Stimulated activated CD4-positive, alpha-beta T cell treated with anti-CD3 and anti-CD28 coated beads, Interleukin-4, amount 100 ng/mL, for 48 hours (primary cell): ENCODE measurements at regions not wholly inside any gene's neighbourhood (a gene's known extent, or its start where the extent isn't known, plus 50 kb on each side); places are given as distances from the start of the nearest gene placed in this dataset.

Experiments
- DNase-seq, 2 donors: peaks; one replicate each; pipeline ENCODE4 v3.0.0-alpha.2; 2020; ENCODE audit warnings: low read depth in 2 of 2

DNA sequence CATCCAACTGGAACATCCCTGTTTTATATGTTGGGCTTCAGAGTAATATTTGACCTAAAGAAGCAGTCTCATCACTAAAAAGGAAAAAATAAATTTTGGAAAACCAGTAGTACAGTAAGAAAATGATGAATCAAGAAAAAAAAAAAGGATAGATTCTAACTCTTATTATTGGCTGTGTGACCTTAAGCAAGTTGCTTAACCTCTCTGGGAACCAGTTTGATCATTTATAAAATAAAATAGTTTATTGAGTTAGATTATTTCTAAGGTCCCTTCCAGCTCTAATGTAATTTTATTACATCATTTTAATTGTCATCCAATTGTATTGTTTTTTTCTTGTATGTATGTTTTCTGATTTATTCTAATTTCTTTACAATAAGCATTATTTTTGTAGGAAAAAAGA, 127.0 kb downstream of the PRELID2 start:
- no peak for DNase-seq

DNA sequence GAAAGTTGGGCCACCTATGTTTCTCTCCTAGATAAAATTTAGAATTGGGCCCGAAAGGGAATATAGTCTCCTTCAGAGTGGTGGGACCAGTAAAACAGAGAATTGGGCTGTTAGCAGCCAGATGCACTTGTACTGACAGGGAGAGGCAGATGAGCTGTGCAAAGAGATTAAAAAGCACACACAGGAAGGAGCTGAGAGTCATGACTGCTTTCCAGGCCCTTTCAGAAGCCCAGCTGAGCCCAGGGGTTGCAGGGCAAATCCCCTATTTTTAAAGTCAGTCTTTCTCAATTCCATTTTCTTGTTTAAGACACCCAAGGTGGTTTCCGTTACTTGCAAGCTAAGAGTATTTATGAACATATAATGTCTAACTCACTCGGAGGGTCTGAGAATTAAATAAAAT, 130.4 kb downstream of the PRELID2 start:
- no peak for DNase-seq

DNA sequence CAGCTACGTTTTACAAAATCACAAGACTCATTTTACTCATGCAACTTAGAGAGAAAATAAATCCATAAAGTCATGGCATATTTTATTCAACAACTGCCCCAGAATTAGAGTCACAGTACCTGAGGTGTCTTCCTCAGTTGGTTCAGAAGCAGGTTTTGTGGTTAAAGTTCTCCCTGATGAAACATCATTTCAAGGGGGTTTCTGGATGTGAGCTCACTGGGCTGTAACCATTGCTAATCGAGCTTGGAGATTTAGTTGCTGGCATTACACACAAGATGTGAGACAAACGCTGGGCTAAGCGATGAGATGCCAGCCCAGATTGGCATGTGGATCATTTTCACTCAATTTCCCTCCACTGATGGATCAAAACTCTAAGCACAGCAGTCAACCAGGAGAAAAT, 131.3 kb downstream of the PRELID2 start:
- no peak for DNase-seq

DNA sequence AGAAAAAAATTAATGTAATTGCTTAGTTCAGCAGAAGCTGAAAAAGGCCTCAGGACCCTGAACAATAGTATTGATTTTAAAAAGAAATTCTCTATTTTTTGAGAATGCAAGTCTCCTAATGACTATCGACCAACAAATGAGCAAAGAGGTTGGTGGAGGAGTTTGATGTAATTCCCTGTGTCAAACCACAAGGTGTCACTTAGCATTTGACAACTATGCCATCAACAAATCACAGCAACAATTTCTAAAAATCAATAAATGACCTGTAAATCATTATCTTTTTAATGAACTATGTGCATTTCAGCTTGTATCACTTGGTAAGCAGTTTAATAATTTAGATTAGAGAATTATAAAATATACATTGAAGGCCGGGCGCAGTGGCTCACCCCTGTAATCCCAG, 133.7 kb downstream of the PRELID2 start:
- no peak for DNase-seq

DNA sequence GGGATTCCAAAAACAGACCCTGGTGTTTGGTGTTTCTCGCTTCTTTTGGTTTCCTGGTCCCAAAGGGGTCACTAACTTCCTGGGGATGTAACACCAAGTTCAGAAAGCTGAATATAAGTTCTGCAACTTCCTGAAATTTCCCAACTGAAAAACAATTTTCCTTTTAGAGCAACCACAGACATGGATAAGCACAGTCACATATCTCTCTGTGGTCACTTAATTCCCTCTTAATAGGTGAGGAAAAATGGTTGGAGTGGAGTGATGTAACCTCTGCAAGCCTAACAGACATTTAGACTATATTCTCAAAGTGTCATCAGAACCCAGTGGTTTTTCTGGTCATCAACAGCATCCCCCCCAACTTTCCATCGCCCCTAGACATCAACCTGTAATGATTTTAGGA, 135.3 kb downstream of the PRELID2 start:
- DNase-seq, result no peak

DNA sequence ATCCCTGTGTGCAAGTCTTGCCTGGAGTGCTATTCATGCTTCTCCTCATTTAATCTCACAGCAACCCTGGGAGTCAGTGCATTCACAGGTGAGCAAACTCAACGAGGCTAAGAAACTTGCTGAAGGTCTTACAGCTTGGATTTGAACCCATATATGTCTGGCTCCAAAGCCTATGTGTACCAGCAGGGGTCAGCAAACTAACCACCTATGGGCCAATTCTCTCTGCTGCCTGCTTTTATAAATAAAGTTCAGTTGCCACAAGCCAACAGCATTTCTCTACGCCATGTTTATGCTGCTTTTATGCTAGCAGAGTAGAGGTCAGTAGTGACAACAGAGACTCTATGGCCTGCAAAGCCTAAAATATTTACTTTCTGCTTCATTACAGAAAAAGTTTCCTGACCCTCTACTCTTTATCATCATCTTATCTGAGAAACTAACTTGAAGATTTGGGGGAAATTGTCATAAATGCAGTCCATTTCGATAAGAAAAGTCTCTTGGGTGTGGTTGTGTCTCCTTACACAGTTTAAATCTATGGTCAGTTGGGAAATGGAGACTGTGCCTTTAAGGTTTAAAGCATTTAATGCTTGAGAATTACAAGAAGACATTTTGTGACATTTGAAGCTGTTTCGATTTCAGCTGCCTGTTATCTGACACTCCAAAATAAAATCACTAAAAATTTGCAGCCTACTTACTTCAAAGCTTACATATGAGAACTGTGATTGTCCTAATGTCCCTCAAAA, 137.7 kb downstream of the PRELID2 start:
- no peak for DNase-seq

DNA sequence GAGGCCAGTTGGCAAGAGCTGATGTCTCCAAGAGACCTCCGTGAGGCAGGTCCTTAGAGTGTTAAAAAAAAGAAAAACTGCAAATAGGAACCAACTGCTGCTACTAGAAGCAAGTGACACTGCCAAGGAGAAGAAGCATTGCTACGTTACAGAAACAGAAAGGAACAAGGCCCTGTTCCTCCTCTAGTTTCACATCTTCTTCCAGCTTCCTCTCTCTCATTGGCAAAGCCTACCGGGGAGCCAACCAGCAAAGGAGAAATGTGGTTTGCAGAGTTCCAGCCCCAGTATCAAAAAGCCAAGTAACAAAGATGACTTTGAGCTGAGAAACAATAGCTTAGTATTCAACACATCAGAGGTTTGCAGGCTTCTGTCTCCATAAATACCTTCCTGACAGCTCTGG, 145.9 kb downstream of the PRELID2 start:
- DNase-seq, result no peak

DNA sequence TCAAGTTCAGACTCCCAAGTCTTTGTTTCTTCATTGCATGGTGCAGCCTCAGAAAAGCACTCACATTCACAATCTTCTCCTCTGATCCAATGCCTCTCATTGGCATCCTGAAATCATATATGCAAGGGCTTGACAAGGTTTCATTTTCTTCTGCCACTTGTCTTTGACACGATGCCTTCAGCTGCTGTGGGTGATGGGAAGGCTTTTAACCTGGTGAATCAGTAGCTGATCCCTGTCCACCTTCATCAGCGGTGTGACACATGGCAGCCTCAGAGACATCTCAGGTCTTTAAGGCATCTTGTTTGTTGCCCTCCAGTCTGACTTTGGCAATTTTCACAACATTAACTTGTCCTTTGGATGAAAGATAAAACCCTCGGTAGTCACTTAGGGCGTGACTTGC, 147.2 kb downstream of the PRELID2 start:
- no peak for DNase-seq

DNA sequence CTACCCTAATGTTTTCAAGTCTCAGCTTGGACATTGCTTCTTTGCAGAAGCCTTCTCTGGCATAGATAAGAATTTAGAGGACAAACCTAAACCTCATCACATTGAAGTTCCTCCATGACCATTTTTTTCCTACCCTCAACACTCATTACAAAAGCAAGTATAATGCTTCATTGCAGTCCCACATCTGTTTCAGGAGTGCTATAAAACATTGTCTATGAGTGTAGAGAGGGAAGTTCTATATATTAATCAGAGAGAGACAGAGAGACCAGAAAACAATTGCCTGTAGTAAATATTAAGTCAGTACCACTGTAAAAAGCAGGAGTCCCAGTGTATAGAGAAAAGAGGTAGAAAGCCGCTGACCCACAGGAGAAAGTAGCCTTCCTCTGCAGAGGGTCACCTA, 149.7 kb downstream of the PRELID2 start:
- no peak for DNase-seq

DNA sequence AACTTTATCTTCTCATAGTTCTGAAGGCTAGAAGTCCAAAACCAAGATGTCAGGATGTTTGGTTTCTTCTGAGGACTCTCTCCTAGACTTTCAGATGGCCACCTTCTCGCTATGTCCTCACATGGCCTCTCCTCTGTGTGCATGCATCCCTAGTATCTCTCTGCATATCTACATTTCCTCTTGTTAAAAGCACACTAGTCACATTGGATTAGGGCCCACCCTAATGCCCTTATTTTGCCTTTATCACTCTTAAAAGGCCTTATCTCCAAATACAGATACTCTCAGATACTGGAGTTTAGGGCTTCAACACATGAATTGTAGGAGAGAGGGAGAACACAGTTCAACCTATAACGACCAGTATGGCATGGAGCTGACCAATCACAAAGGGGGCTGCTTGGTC, 151.7 kb downstream of the PRELID2 start:
- DNase-seq, result no peak

DNA sequence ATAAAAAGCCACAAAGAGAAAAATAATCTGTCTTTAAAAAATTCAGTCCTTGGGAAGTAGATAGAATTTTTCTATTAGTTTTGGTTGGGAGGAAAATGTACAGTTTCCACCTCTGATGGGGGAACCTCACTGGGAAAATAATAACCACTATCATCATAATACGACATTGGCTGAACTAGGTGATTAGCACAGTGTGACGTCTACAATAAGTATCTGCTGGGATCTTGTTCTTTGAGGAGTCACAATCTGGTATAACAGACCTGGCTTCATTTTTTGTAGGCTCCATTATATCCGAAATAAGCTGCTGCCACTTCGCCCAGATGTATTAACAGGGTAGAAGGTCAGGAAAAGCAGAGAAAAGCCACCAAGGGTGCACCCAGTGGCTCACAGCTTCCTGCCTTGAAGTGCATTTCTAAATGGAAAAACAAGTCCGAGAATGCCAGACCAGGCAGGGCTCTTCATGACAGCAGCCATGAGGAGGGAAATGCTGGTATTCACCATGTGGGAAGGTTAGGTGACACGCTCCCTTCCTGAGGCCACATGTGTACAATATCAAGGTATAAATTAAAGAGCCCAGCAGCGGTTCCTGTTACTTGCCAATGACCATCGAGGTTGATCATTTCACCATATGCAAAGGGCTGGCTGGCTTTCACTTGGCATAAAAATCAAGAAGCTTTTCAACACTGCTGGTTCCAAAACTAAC, 152.8 kb downstream of the PRELID2 start:
- no peak for DNase-seq

DNA sequence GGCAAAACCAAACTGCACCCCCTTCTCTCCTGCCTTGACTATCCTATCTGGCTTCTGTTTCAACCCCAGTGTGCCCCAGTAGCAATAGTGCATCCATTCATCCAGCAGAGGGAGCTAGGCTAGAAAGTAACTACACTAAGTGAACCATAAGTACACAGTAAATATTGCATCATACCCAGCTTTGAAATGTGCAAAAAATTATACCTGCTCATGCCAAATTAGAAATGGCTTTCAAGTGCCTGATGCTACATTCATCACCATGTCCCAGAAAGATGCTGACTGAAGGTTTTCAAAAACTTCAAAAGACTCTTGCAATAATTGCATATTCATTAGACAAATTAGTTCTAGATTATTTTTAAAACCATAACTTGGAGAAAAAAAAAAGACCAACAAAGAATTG, 153.5 kb downstream of the PRELID2 start:
- peak in 1 of 2 donors; percentile 16 for DNase-seq

DNA sequence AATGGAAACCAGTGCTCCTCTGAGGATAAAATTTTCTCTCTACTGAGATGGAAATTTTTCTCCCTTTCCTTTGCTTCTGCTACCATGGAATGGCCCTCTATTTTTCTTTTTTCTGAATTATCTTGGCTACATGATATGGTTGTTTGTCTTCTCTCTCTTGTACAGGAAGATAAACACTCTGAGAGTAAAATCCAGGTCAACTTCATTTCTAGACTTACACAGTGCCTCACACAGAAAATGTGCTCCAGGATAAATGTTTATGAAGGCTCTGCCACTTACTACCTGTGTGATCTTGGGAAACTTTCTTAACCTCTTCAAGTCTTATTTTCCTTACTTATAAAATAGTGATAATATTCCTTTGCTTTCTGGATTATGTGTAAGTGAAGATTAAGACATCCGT, 153.9 kb downstream of the PRELID2 start:
- DNase-seq, result no peak

DNA sequence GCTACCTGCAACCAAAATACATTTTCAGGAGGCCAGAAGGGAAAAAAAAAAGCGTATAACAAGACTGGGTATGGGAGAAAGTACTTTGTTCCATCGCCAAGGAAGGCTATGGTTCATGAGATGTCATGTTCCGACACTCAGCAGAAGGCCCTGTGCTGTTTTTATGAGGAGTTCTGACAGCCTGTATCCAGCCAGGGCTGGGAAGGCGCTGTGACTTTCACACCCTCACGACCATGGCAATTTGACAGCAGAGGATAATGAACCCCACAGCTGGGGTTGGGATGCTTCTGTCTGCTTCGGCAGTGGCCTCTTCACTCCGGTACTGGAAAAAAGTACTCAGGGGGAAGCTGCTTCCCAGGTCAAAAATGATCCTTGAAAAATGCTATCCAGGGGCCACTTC, 154.4 kb downstream of the PRELID2 start:
- DNase-seq, result no peak

DNA sequence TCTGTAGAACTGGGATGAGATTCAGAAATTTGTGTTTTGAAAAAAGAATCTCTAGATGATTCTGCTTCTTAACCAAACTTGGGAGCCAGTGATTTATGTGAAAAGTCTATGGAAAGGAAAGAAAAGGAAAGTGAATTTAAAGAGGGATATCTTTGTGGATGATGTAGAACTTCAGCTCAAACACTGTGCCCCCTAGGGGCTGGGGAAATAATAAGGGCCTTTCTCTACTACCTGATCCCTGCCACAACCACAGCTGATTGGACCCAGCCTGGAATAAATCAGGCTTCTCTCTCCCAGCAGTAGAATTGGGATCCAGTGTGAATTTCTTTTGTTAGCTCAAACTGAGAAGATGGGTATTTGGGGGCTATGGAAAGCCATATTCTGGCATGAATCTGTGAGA, 155.0 kb downstream of the PRELID2 start:
- DNase-seq, result no peak

DNA sequence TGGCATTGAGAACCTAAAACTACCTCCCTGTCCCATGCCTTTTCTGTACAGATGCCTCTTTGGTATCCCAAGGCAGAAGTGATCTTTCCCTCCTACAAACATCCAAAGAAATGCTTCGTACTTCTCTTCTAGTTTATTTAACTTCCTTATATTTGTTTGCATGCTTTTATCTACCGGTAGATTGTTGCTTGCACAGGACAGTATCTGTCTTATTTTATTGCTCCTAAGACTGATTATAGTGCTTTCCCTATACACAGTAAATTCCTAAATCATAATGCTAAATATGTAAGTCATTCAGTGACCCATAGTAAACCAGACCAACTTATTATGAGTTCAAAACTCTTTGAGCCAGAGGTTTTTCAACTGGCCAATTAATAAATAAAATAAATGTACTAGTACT, 156.9 kb downstream of the PRELID2 start:
- no peak for DNase-seq

DNA sequence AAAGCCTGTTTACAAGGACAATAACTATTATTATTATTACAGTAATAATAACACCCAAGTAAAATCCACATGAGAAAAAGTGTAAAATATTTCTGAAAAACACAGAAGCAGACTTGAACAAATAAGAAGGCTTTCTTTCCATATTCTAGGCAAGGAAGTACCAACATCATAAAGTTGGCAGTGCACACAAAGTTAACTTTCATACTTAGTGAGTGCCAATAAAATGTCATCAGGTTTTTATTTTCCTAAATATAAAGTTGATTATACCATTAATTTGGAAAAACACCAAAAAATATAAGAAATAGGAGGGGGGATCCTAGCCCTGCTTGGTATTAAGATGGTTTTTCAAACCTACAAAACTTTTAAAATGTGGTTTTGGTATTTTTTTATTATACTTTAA, 161.4 kb downstream of the PRELID2 start:
- DNase-seq, result no peak

DNA sequence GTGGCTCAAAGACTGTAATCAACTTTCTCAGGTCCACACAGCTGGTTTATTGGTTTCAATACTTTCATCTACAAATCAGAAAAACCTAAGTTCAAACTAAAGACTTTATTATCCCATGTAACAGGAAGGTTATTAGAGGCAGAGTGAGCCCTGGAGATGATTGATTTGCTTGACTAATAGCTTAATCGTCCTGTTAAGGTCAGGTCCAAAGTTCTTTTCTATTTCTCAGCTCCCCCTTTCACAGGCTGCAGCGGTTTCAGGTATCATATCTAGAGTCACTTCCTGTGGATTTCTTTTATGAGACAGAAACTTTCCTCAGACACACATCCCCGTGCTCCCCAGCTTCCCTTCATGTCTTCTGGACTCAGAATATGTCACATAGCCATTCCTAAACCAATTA, 166.4 kb downstream of the PRELID2 start:
- DNase-seq, result no peak

DNA sequence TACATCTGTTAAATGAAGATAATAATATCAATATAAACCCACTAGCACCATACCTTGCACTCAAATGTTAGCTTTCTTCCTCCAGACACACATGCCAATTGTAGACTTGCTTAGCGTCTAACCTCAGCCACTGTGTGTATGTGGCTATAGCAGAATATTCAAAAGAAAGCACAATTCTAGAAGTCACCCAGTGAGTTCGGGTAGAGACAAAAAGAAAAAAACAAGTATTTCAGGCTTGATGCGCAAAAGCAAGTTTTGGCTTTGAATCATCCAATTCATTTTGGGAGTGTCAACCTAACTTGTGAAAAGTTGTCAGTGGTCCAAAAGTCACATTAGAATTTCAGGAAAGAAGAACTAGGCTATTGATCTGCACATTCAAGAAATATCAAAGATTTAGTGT, 167.4 kb downstream of the PRELID2 start:
- no peak for DNase-seq

DNA sequence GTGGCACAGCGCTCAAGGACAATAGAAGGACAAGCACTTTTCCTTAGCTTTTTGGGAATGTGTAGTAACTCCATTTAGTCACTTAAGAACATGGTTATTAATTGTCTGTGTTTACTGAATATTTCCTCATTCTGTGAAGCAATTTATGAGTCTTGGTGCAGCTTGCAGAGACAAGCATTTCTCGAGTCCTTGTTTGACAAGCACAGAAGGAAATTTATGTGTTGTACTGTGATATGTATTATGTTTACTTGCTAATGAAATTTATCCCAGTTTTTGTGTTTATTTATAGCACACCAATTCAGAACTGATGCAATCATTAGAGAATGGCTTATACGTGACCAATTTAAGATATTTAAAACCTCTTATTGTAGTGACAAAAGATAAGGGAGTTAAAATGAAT, 168.6 kb downstream of the PRELID2 start:
- DNase-seq, result no peak

DNA sequence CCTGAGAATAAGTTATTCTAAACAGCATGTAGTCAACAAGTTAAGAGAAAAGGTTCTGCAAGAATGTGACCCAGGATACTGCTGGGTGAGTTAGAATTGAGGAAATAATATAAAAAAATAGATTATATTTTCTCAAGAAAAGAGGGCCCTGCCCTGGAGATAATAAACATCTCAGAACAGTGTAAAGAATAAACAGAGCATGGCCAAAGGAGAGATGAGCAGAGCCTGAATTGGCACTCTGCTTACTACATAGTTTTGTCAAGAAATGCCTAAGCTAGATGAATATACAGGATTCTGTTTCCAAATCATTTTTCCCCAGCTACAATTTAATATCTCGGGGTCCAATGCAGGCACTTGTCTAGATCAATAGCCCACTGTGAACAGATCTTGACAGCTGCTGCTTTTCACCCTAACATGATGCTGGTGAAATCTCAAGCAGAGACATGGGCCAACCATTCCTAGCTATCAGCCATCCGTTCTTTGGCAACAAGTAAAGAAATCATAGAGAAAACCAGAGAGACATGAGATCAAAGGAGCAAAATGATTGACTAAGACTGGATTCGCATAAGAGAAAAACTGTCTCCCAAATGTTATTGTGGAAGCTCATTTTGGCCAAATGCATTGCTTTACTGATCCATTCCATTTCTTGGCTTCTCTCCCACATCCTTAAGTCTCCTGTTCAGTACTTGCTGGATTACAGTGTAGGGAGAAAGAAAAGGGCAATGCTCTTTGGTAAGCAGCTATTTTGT, 173.2 kb downstream of the PRELID2 start:
- no peak for DNase-seq

DNA sequence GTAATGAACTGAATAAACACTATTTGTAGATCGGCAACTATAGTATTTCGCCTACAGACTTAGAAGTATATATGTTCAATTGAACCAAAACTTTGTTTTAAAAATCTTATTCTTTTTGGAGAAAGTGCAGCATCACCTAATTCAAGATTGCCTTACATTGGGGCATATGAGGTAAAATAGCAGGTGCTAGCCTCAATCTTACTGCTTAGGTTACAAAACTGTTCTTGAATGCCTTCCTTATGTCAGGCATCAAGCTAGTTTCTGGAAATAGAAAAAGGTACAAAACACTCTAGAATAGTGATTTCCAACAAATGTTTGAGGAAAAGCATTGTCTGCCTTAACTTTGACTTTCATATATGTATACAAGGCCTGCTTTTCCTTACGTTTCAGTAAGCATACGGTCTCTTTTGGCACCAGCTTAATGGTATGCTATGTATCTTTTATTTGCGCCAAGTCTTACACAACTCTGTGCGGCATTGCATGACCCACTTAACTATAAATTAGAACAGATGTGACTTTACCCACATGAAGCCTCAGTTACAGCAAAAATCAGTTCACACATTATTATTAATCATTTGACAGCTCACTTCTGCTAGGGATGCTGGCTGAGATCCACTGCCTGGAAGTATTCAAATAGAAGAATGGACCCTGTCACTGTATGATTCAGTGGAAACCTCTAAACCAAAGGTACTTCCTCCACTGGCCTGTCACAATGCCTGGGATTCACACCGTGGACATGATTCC, 174.1 kb downstream of the PRELID2 start:
- DNase-seq, result no peak
